ENCODE measurements at regions not wholly inside any gene's neighbourhood (a gene's known extent, or its start where the extent isn't known, plus 50 kb on each side); places are given as distances from the start of the nearest gene placed in this dataset.

GRCh38 chr20:23156170-23156841, 70.2 kb upstream of the CD93 start:
- Histone ChIP-seq H3K4me1 (ENCODE audit: control insufficient read depth in 2 of 2, insufficient read depth in 2 of 2, low read length in 2 of 2) (no peaks in the 10 kb centered on the region), H3K36me3 (ENCODE audit: control insufficient read depth in 2 of 3, insufficient read depth in 3 of 3, low read length in 3 of 3) (no peaks in the 10 kb centered on the region)
- intact Hi-C loops (cut with micrococcal nuclease) = loop anchor here in 1 of 2 donors (10.0 kb wide), 1 partner anchor 72 kb away; the partner anchor contains the start of gene CD93

GRCh38 chr20:23155141-23155590, 69.0 kb upstream of the CD93 start:
- intact Hi-C loops (cut with micrococcal nuclease) = loop anchor here in 1 of 2 donors (10.0 kb wide), 1 partner anchor 70 kb away; the partner anchor contains the start of gene CD93
- H3K27ac Mint-ChIP-seq = no peak overlapping the region
- Histone ChIP-seq H3K4me1 (ENCODE audit: control insufficient read depth in 2 of 2, insufficient read depth in 2 of 2, low read length in 2 of 2) (no peaks in the 10 kb centered on the region), H3K36me3 (ENCODE audit: control insufficient read depth in 2 of 3, insufficient read depth in 3 of 3, low read length in 3 of 3) (no peaks in the 10 kb centered on the region), H3K4me3 (ENCODE audit: low read length) (no peak overlapping the region), H3K9me3 (ENCODE audit: control insufficient read depth in 2 of 3, low read length in 3 of 3) (no peaks in the 10 kb centered on the region), H3K27ac (ENCODE audit: low read depth, low read length) (no peak overlapping the region), H3K27me3 (ENCODE audit: control insufficient read depth in 2 of 2, insufficient read depth in 2 of 2, low read length in 2 of 2) (no peaks in the 10 kb centered on the region)
- POLR2A ChIA-PET = no interaction called here
- CTCF ChIA-PET = no interaction called here
- no peaks in the 10 kb centered on the region for H3K36me3 Mint-ChIP-seq
- peaks cover 0 to 22% (median 0%) of the 10 kb centered on the region in 5 donors for H3K27me3 Mint-ChIP-seq
- peaks cover 0 to 49% (median 9%) of the 10 kb centered on the region in 7 donors for H3K4me1 Mint-ChIP-seq
- no peak for ATAC-seq
- no peak for DNase-seq
- H3K9me3 Mint-ChIP-seq = no peaks in the 10 kb centered on the region
- H3K4me3 Mint-ChIP-seq = peak overlapping the region in 1 of 10 donors; percentile 22

More at GRCh38 chr20:23156170-23156841, 70.2 kb upstream of the CD93 start:
- peak; percentile 75 for ATAC-seq
- DNase-seq = no peak
- Mint-ChIP-seq H3K27me3 (peaks cover 0 to 20% (median 0%) of the 10 kb centered on the region in 5 donors), H3K36me3 (no peaks in the 10 kb centered on the region), H3K4me1 (peaks cover 0 to 52% (median 13%) of the 10 kb centered on the region in 7 donors), H3K9me3 (no peaks in the 10 kb centered on the region), H3K27ac (peak overlapping the region in 2 of 9 donors; percentile 35 to 87), H3K4me3 (no peak overlapping the region)
- H3K9me3 ChIP-seq (ENCODE audit: control insufficient read depth in 2 of 3, low read length in 3 of 3) = no peaks in the 10 kb centered on the region
- no peak overlapping the region for H3K4me3 ChIP-seq (ENCODE audit: low read length)
- H3K27me3 ChIP-seq (ENCODE audit: control insufficient read depth in 2 of 2, insufficient read depth in 2 of 2, low read length in 2 of 2) = no peaks in the 10 kb centered on the region
- CTCF ChIA-PET = no interaction called here
- POLR2A ChIA-PET = no interaction called here
- H3K27ac ChIP-seq (ENCODE audit: low read depth, low read length) = no peak overlapping the region

DNA sequence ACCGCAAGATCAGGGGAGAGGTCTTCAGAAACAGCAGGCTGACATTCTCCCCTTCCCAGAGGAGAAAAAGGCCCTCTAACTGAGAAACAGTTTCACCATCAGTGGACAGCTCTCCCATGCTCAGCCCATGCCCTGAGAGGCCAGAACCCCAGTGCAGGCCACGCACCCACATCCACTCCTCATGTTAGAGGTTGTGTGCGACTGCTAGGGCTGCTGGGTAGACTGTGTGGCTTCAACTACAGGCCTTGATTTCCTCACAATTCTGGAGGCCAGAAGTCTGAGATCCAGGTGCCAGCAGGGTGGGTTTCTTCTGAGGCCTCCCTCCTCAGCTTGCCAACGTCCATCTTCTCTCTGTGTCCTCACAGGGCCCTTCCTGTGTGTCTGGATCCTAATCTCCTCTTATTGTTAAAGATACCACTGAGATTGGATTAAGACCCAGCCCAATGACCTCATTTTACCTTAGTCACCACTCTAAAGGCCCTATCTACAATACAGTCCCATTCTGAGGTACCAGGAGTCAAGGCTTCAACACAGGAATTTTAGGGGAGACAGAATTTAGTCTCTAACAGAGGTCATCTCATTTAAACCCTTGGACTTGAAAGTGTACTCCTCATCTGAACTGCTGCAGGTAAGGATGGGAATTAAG, 67.7 kb upstream of the CD93 start:
- POLR2A ChIA-PET = no interaction called here
- no peak overlapping the region for H3K27ac ChIP-seq (ENCODE audit: low read depth, low read length)
- Mint-ChIP-seq H3K27ac (no peak overlapping the region), H3K9me3 (peaks cover 0 to 1% (median 0%) of the 10 kb centered on the region in 11 donors), H3K27me3 (peaks cover 0 to 28% (median 0%) of the 10 kb centered on the region in 5 donors), H3K36me3 (no peaks in the 10 kb centered on the region), H3K4me3 (no peak overlapping the region), H3K4me1 (peaks cover 0 to 47% (median 4%) of the 10 kb centered on the region in 7 donors)
- intact Hi-C loops (cut with micrococcal nuclease) = loop anchor here in 1 of 2 donors (10.0 kb wide), 1 partner anchor 69 kb away; the partner anchor contains the start of gene CD93
- no peaks in the 10 kb centered on the region for H3K27me3 ChIP-seq (ENCODE audit: control insufficient read depth in 2 of 2, insufficient read depth in 2 of 2, low read length in 2 of 2)
- H3K4me1 ChIP-seq (ENCODE audit: control insufficient read depth in 2 of 2, insufficient read depth in 2 of 2, low read length in 2 of 2) = no peaks in the 10 kb centered on the region
- H3K36me3 ChIP-seq (ENCODE audit: control insufficient read depth in 2 of 3, insufficient read depth in 3 of 3, low read length in 3 of 3) = no peaks in the 10 kb centered on the region
- H3K4me3 ChIP-seq (ENCODE audit: low read length) = no peak overlapping the region
- no peak for DNase-seq
- CTCF ChIA-PET = no interaction called here
- ATAC-seq = no peak
- H3K9me3 ChIP-seq (ENCODE audit: control insufficient read depth in 2 of 3, low read length in 3 of 3) = no peaks in the 10 kb centered on the region

- ATAC-seq (no peak), DNase-seq (no peak)
- H3K9me3 Mint-ChIP-seq = peaks cover 0 to 1% (median 0%) of the 10 kb centered on the region in 11 donors
- Histone ChIP-seq H3K9me3 (ENCODE audit: control insufficient read depth in 2 of 3, low read length in 3 of 3) (no peaks in the 10 kb centered on the region), H3K36me3 (ENCODE audit: control insufficient read depth in 2 of 3, insufficient read depth in 3 of 3, low read length in 3 of 3) (no peaks in the 10 kb centered on the region), H3K4me1 (ENCODE audit: control insufficient read depth in 2 of 2, insufficient read depth in 2 of 2, low read length in 2 of 2) (no peaks in the 10 kb centered on the region), H3K27me3 (ENCODE audit: control insufficient read depth in 2 of 2, insufficient read depth in 2 of 2, low read length in 2 of 2) (no peaks in the 10 kb centered on the region), H3K27ac (ENCODE audit: low read depth, low read length) (no peak overlapping the region), H3K4me3 (ENCODE audit: low read length) (no peak overlapping the region)
- H3K4me3 Mint-ChIP-seq = no peak overlapping the region
- H3K4me1 Mint-ChIP-seq = peaks cover 0 to 51% (median 4%) of the 10 kb centered on the region in 7 donors
- POLR2A ChIA-PET = no interaction called here
- intact Hi-C loops (cut with micrococcal nuclease) = loop anchor here in 1 of 2 donors (10.0 kb wide), 1 partner anchor 68 kb away; the partner anchor contains the start of gene CD93
- CTCF ChIA-PET = no interaction called here
- H3K36me3 Mint-ChIP-seq = peaks cover 0 to 2% (median 0%) of the 10 kb centered on the region in 5 donors
- no peak overlapping the region for H3K27ac Mint-ChIP-seq
- H3K27me3 Mint-ChIP-seq = peaks cover 0 to 26% (median 0%) of the 10 kb centered on the region in 5 donors
Measured at GRCh38 chr20:23152902-23153301, 66.8 kb upstream of the CD93 start.

GRCh38 chr20:23152308-23152892, 66.3 kb upstream of the CD93 start:
- ATAC-seq (peak; percentile 70), DNase-seq (no peak)
- peaks cover 0 to 56% (median 4%) of the 10 kb centered on the region in 7 donors for H3K4me1 Mint-ChIP-seq
- peaks cover 0 to 24% (median 0%) of the 10 kb centered on the region in 5 donors for H3K27me3 Mint-ChIP-seq
- H3K4me3 Mint-ChIP-seq = no peak overlapping the region
- no peaks in the 10 kb centered on the region for H3K36me3 ChIP-seq (ENCODE audit: control insufficient read depth in 2 of 3, insufficient read depth in 3 of 3, low read length in 3 of 3)
- H3K9me3 Mint-ChIP-seq = peaks cover 0 to 1% (median 0%) of the 10 kb centered on the region in 11 donors
- ChIA-PET POLR2A (no interaction called here), CTCF (no interaction called here)
- H3K9me3 ChIP-seq (ENCODE audit: control insufficient read depth in 2 of 3, low read length in 3 of 3) = no peaks in the 10 kb centered on the region
- H3K4me3 ChIP-seq (ENCODE audit: low read length) = no peak overlapping the region
- no peaks in the 10 kb centered on the region for H3K27me3 ChIP-seq (ENCODE audit: control insufficient read depth in 2 of 2, insufficient read depth in 2 of 2, low read length in 2 of 2)
- intact Hi-C loops (cut with micrococcal nuclease) = loop anchor here in 1 of 2 donors (10.0 kb wide), 1 partner anchor 68 kb away; the partner anchor contains the start of gene CD93
- peak overlapping the region in 1 of 9 donors; percentile 15 for H3K27ac Mint-ChIP-seq
- peaks cover 0 to 4% (median 0%) of the 10 kb centered on the region in 5 donors for H3K36me3 Mint-ChIP-seq
- no peaks in the 10 kb centered on the region for H3K4me1 ChIP-seq (ENCODE audit: control insufficient read depth in 2 of 2, insufficient read depth in 2 of 2, low read length in 2 of 2)
- H3K27ac ChIP-seq (ENCODE audit: low read depth, low read length) = no peak overlapping the region

- H3K9me3 ChIP-seq (ENCODE audit: control insufficient read depth in 2 of 3, low read length in 3 of 3) = no peaks in the 10 kb centered on the region
- H3K4me3 ChIP-seq (ENCODE audit: low read length) = no peak overlapping the region
- H3K4me1 Mint-ChIP-seq = peaks cover 0 to 59% (median 4%) of the 10 kb centered on the region in 7 donors
- DNase-seq (no peak), ATAC-seq (no peak)
- H3K27ac ChIP-seq (ENCODE audit: low read depth, low read length) = no peak overlapping the region
- H3K27me3 ChIP-seq (ENCODE audit: control insufficient read depth in 2 of 2, insufficient read depth in 2 of 2, low read length in 2 of 2) = no peaks in the 10 kb centered on the region
- H3K27me3 Mint-ChIP-seq = peaks cover 0 to 24% (median 0%) of the 10 kb centered on the region in 5 donors
- H3K27ac Mint-ChIP-seq = no peak overlapping the region
- H3K4me3 Mint-ChIP-seq = no peak overlapping the region
- CTCF ChIA-PET = no interaction called here
- H3K9me3 Mint-ChIP-seq = peaks cover 0 to 1% (median 0%) of the 10 kb centered on the region in 11 donors
- POLR2A ChIA-PET = no interaction called here
- intact Hi-C loops (cut with micrococcal nuclease) = loop anchor here in 1 of 2 donors (10.0 kb wide), 1 partner anchor 67 kb away; the partner anchor contains the start of gene CD93
- H3K36me3 Mint-ChIP-seq = peaks cover 0 to 4% (median 0%) of the 10 kb centered on the region in 5 donors
- no peaks in the 10 kb centered on the region for H3K4me1 ChIP-seq (ENCODE audit: control insufficient read depth in 2 of 2, insufficient read depth in 2 of 2, low read length in 2 of 2)
- H3K36me3 ChIP-seq (ENCODE audit: control insufficient read depth in 2 of 3, insufficient read depth in 3 of 3, low read length in 3 of 3) = no peaks in the 10 kb centered on the region
Measured at GRCh38 chr20:23151885-23152284, 65.8 kb upstream of the CD93 start.
